ENCODE measurements at regions not wholly inside any gene's neighbourhood (a gene's known extent, or its start where the extent isn't known, plus 50 kb on each side); places are given as distances from the start of the nearest gene placed in this dataset.
A peak's percentile ranks its signal among the peaks of the same experiment; 100 is the strongest.
"Not testable (repeated sequence)": the region's sequence is repeated elsewhere in the genome, so short reads cannot be mapped to it uniquely, and the experiment has no call there.

DNA sequence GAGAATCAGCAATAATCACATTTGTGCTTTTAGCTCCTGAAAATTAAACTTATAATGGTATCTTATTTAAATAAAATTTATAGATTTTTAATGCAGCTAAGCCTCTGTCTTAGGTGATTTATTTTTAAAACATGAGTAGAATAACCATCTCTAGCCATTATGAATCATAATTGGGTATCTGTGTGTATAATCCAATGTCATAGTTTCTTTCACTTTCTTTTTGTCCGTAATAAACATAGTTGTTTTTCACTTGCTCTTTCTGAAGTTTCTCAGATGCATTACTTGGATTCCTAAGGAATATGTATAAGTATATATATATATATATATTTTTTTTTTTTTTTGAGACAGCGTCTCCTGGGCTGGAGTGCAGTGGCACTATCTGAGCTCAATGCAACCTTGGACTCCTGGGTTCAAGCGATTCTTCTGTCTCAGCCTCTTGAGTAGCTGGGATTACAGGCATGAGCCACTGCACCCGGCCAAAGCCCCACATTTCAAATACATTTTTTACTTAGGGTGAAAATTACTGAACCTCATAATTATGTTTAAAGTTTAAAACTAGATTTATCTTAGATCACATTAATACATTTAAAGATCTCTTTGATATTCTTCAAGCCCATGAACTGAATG, 377.1 kb downstream of the PRDM9 start:
- no peak for DNase-seq
- Histone ChIP-seq H3K27ac (no peak overlapping the region), H3K4me1 (no peaks in the 10 kb centered on the region), H3K9me3 (no peaks in the 10 kb centered on the region), H3K27me3 (no peaks in the 10 kb centered on the region), H3K36me3 (no peaks in the 10 kb centered on the region), H3K4me3 (no peak overlapping the region)
- TF ChIP-seq, protein P1, sequence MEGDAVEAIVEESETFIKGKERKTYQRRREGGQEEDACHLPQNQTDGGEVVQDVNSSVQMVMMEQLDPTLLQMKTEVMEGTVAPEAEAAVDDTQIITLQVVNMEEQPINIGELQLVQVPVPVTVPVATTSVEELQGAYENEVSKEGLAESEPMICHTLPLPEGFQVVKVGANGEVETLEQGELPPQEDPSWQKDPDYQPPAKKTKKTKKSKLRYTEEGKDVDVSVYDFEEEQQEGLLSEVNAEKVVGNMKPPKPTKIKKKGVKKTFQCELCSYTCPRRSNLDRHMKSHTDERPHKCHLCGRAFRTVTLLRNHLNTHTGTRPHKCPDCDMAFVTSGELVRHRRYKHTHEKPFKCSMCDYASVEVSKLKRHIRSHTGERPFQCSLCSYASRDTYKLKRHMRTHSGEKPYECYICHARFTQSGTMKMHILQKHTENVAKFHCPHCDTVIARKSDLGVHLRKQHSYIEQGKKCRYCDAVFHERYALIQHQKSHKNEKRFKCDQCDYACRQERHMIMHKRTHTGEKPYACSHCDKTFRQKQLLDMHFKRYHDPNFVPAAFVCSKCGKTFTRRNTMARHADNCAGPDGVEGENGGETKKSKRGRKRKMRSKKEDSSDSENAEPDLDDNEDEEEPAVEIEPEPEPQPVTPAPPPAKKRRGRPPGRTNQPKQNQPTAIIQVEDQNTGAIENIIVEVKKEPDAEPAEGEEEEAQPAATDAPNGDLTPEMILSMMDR (IDR thresholded peaks at IDR 0.05) = no peak
- intact Hi-C loops (cut with DNase I; ENCODE audit: low total_unique reads) = no loop called here

- intact Hi-C loops (cut with DNase I; ENCODE audit: low total_unique reads) = no loop called here
- no peak overlapping the region for H3K27ac ChIP-seq
- DNase-seq = no peak
- no peaks in the 10 kb centered on the region for H3K27me3 ChIP-seq
- TF ChIP-seq, protein P1 (IDR thresholded peaks at IDR 0.05) = no peak
- H3K4me1 ChIP-seq = no peaks in the 10 kb centered on the region
- H3K9me3 ChIP-seq = no peaks in the 10 kb centered on the region
- no peaks in the 10 kb centered on the region for H3K36me3 ChIP-seq
- no peak overlapping the region for H3K4me3 ChIP-seq
Observed at GRCh38 chr5:23893561-23893960, 386.2 kb downstream of the PRDM9 start.

DNA sequence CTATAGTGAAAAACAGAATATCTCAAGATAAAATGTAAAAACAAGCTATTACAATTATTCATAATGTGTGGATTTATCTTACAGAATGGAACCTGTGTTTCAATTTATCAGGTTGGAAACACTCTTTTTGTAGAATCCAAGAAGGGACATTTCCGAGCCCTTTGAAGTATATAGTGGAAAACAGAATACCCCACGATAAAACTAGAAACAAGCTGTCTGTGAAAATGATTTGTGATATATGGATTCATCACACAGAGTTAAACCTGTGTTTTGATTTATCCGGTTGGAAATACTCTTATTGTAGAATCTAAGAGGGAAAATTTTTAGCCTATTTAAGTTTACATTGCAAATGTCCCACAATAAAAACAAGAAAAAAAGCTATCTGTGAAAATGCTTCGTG, 388.2 kb downstream of the PRDM9 start:
- no peak overlapping the region for H3K27ac ChIP-seq
- no peaks in the 10 kb centered on the region for H3K9me3 ChIP-seq
- no peak for DNase-seq
- TF ChIP-seq, protein P1 (IDR thresholded peaks at IDR 0.05) = no peak
- no peak overlapping the region for H3K4me3 ChIP-seq
- no peaks in the 10 kb centered on the region for H3K27me3 ChIP-seq
- intact Hi-C loops (cut with DNase I; ENCODE audit: low total_unique reads) = no loop called here
- no peaks in the 10 kb centered on the region for H3K4me1 ChIP-seq
- H3K36me3 ChIP-seq = no peaks in the 10 kb centered on the region

DNA sequence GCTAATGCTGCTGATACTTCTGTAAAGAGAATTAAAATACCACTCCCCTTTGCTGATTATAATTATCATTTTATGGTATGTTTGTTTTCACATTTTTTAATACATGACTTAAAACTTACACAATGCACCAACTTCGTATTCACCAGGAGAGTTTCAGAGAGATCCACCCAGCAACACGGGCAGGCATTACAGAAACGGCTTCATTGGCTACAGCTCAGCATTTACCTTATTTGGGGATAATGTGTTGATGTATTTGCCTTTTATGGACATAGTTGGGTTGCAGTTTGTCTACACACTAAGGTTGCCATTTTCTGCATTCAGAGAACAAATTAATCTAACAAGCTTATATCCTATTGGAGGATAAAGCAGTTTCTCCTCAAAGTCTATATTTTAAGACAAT, 423.6 kb downstream of the PRDM9 start:
- Histone ChIP-seq H3K4me1 (no peaks in the 10 kb centered on the region), H3K27me3 (no peaks in the 10 kb centered on the region), H3K4me3 (no peak overlapping the region), H3K36me3 (no peaks in the 10 kb centered on the region), H3K9me3 (no peaks in the 10 kb centered on the region), H3K27ac (no peak overlapping the region)
- no peak for DNase-seq
- intact Hi-C loops (cut with DNase I; ENCODE audit: low total_unique reads) = no loop called here
- TF ChIP-seq, protein P1 (IDR thresholded peaks at IDR 0.05) = no peak

GRCh38 chr5:23951261-23951928, 444.0 kb downstream of the PRDM9 start:
- H3K4me1 ChIP-seq; H3K27me3 ChIP-seq; H3K36me3 ChIP-seq; H3K9me3 ChIP-seq; DNase-seq; H3K27ac ChIP-seq; intact Hi-C loops (cut with DNase I; ENCODE audit: low total_unique reads): not testable (repeated sequence)
- H3K4me3 ChIP-seq = peak overlapping the region in 1 of 2 donors; percentile 20

GRCh38 chr5:23963449-23963848, 456.0 kb downstream of the PRDM9 start:
- Histone ChIP-seq H3K4me3 (no peak overlapping the region), H3K9me3 (no peaks in the 10 kb centered on the region), H3K4me1 (no peaks in the 10 kb centered on the region), H3K27ac (no peak overlapping the region), H3K36me3 (no peaks in the 10 kb centered on the region), H3K27me3 (no peaks in the 10 kb centered on the region)
- TF ChIP-seq, protein P1 (IDR thresholded peaks at IDR 0.05) = no peak
- intact Hi-C loops (cut with DNase I; ENCODE audit: low total_unique reads) = no loop called here
- no peak for DNase-seq

Data from tibial artery (tissue), 4 donors.